Activated naive CD8-positive, alpha-beta T cell treated with anti-CD3 and anti-CD28 coated beads for 36 hours (primary cell): ENCODE measurements at regions not wholly inside any gene's neighbourhood (a gene's known extent, or its start where the extent isn't known, plus 50 kb on each side); places are given as distances from the start of the nearest gene placed in this dataset.

ENCODE experiments used
- DNase-seq: peaks from one replicate; pipeline ENCODE4 v3.0.0; 2021
- H3K27ac Mint-ChIP-seq: one replicate; pipeline ENCODE4 v1.8.0; 2022; ENCODE audit warnings: mild to moderate bottlenecking, moderate library complexity, mixed read lengths
- H3K27me3 Mint-ChIP-seq: one replicate; pipeline ENCODE4 v1.8.0; 2022; ENCODE audit warnings: mild to moderate bottlenecking, mixed read lengths
- H3K36me3 Mint-ChIP-seq: one replicate; pipeline ENCODE4 v1.8.0; 2021; ENCODE audit warnings: mild to moderate bottlenecking, mixed read lengths
- H3K4me1 Mint-ChIP-seq: one replicate; pipeline ENCODE4 v1.8.0; 2021; ENCODE audit warnings: mixed read lengths
- H3K4me3 Mint-ChIP-seq: one replicate; pipeline ENCODE4 v1.8.0; 2022; ENCODE audit warnings: mild to moderate bottlenecking, moderate library complexity, mixed read lengths
- H3K9me3 Mint-ChIP-seq: one replicate; pipeline ENCODE4 v1.8.0; 2022; ENCODE audit warnings: mixed read lengths

- peak; percentile 73 for DNase-seq
- Mint-ChIP-seq H3K27ac (peak overlapping the region; percentile 99), H3K9me3 (peaks cover 11% of the 10 kb centered on the region), H3K4me3 (peak overlapping the region; percentile 61), H3K36me3 (peaks cover 36% of the 10 kb centered on the region), H3K4me1 (peaks cover 34% of the 10 kb centered on the region), H3K27me3 (no peaks in the 10 kb centered on the region)
Observed at GRCh38 chr14:97456958-97457357, 659.8 kb downstream of the VRK1 start.

GRCh38 chr14:97457575-97458085 lies 660.4 kb downstream of the VRK1 start:
- Mint-ChIP-seq H3K9me3 (peaks cover 16% of the 10 kb centered on the region), H3K4me1 (peaks cover 34% of the 10 kb centered on the region), H3K27me3 (no peaks in the 10 kb centered on the region), H3K36me3 (peaks cover 43% of the 10 kb centered on the region), H3K27ac (peak overlapping the region; percentile 99), H3K4me3 (peak overlapping the region; percentile 85)
- DNase-seq = no peak

GRCh38 chr14:97458255-97458654 lies 661.1 kb downstream of the VRK1 start:
- peaks cover 37% of the 10 kb centered on the region for H3K4me1 Mint-ChIP-seq
- H3K27ac Mint-ChIP-seq = peak overlapping the region; percentile 99
- no peak for DNase-seq
- H3K4me3 Mint-ChIP-seq = peak overlapping the region; percentile 85
- peaks cover 21% of the 10 kb centered on the region for H3K9me3 Mint-ChIP-seq
- H3K27me3 Mint-ChIP-seq = no peaks in the 10 kb centered on the region
- peaks cover 48% of the 10 kb centered on the region for H3K36me3 Mint-ChIP-seq

- Mint-ChIP-seq H3K27me3 (no peaks in the 10 kb centered on the region), H3K36me3 (peaks cover 54% of the 10 kb centered on the region), H3K4me1 (peaks cover 38% of the 10 kb centered on the region), H3K9me3 (peaks cover 23% of the 10 kb centered on the region), H3K4me3 (peak overlapping the region; percentile 85), H3K27ac (peak overlapping the region; percentile 99)
- DNase-seq = peak; percentile 79
Observed at GRCh38 chr14:97458661-97459579, 661.7 kb downstream of the VRK1 start.

GRCh38 chr14:97462081-97462480 lies 664.9 kb downstream of the VRK1 start:
- no peak for DNase-seq
- H3K9me3 Mint-ChIP-seq = peaks cover 27% of the 10 kb centered on the region
- no peak overlapping the region for H3K27ac Mint-ChIP-seq
- peaks cover 67% of the 10 kb centered on the region for H3K36me3 Mint-ChIP-seq
- no peaks in the 10 kb centered on the region for H3K27me3 Mint-ChIP-seq
- H3K4me1 Mint-ChIP-seq = peaks cover 32% of the 10 kb centered on the region
- no peak overlapping the region for H3K4me3 Mint-ChIP-seq

- no peak for DNase-seq
- no peak overlapping the region for H3K4me3 Mint-ChIP-seq
- H3K4me1 Mint-ChIP-seq = peaks cover 4% of the 10 kb centered on the region
- no peaks in the 10 kb centered on the region for H3K27me3 Mint-ChIP-seq
- H3K9me3 Mint-ChIP-seq = peaks cover 7% of the 10 kb centered on the region
- H3K27ac Mint-ChIP-seq = no peak overlapping the region
- H3K36me3 Mint-ChIP-seq = peaks cover 72% of the 10 kb centered on the region
Observed at GRCh38 chr14:97468220-97468619, 671.0 kb downstream of the VRK1 start.

- no peak overlapping the region for H3K4me3 Mint-ChIP-seq
- no peaks in the 10 kb centered on the region for H3K27me3 Mint-ChIP-seq
- H3K9me3 Mint-ChIP-seq = no peaks in the 10 kb centered on the region
- no peak overlapping the region for H3K27ac Mint-ChIP-seq
- peaks cover 19% of the 10 kb centered on the region for H3K36me3 Mint-ChIP-seq
- H3K4me1 Mint-ChIP-seq = peaks cover 2% of the 10 kb centered on the region
- no peak for DNase-seq
Observed at GRCh38 chr14:97477353-97477752, 680.2 kb downstream of the VRK1 start.

- Mint-ChIP-seq H3K27me3 (no peaks in the 10 kb centered on the region), H3K4me1 (no peaks in the 10 kb centered on the region), H3K36me3 (peaks cover 1% of the 10 kb centered on the region), H3K27ac (no peak overlapping the region), H3K9me3 (no peaks in the 10 kb centered on the region), H3K4me3 (no peak overlapping the region)
- DNase-seq = no peak
Observed at GRCh38 chr14:97485201-97485600, 688.0 kb downstream of the VRK1 start.

GRCh38 chr14:97486601-97487120 lies 689.5 kb downstream of the VRK1 start:
- Mint-ChIP-seq H3K27ac (no peak overlapping the region), H3K27me3 (no peaks in the 10 kb centered on the region), H3K4me1 (no peaks in the 10 kb centered on the region), H3K4me3 (no peak overlapping the region), H3K36me3 (peaks cover 1% of the 10 kb centered on the region), H3K9me3 (no peaks in the 10 kb centered on the region)
- no peak for DNase-seq

- DNase-seq = no peak
- Mint-ChIP-seq H3K27ac (no peak overlapping the region), H3K9me3 (peaks cover 9% of the 10 kb centered on the region), H3K4me1 (no peaks in the 10 kb centered on the region), H3K27me3 (no peaks in the 10 kb centered on the region), H3K36me3 (peaks cover 12% of the 10 kb centered on the region), H3K4me3 (no peak overlapping the region)
Observed at GRCh38 chr14:97489750-97490149, 692.6 kb downstream of the VRK1 start.

- Mint-ChIP-seq H3K27ac (no peak overlapping the region), H3K27me3 (no peaks in the 10 kb centered on the region), H3K36me3 (peaks cover 12% of the 10 kb centered on the region), H3K4me3 (no peak overlapping the region), H3K4me1 (no peaks in the 10 kb centered on the region), H3K9me3 (peaks cover 9% of the 10 kb centered on the region)
- no peak for DNase-seq
Observed at GRCh38 chr14:97490521-97491070, 693.4 kb downstream of the VRK1 start.

- H3K27me3 Mint-ChIP-seq = no peaks in the 10 kb centered on the region
- H3K4me3 Mint-ChIP-seq = no peak overlapping the region
- H3K27ac Mint-ChIP-seq = no peak overlapping the region
- DNase-seq = no peak
- H3K9me3 Mint-ChIP-seq = peaks cover 9% of the 10 kb centered on the region
- peaks cover 12% of the 10 kb centered on the region for H3K36me3 Mint-ChIP-seq
- no peaks in the 10 kb centered on the region for H3K4me1 Mint-ChIP-seq
Observed at GRCh38 chr14:97491697-97492096, 694.5 kb downstream of the VRK1 start.

- no peak overlapping the region for H3K4me3 Mint-ChIP-seq
- no peaks in the 10 kb centered on the region for H3K9me3 Mint-ChIP-seq
- no peak for DNase-seq
- no peaks in the 10 kb centered on the region for H3K4me1 Mint-ChIP-seq
- no peak overlapping the region for H3K27ac Mint-ChIP-seq
- no peaks in the 10 kb centered on the region for H3K36me3 Mint-ChIP-seq
- H3K27me3 Mint-ChIP-seq = no peaks in the 10 kb centered on the region
Observed at GRCh38 chr14:97499790-97500481, 702.8 kb downstream of the VRK1 start.

GRCh38 chr14:97506626-97507025 lies 709.4 kb downstream of the VRK1 start:
- Mint-ChIP-seq H3K4me3 (no peak overlapping the region), H3K27ac (no peak overlapping the region), H3K36me3 (peaks cover 2% of the 10 kb centered on the region), H3K9me3 (peaks cover 23% of the 10 kb centered on the region), H3K4me1 (no peaks in the 10 kb centered on the region), H3K27me3 (no peaks in the 10 kb centered on the region)
- DNase-seq = no peak

- H3K9me3 Mint-ChIP-seq = peaks cover 7% of the 10 kb centered on the region
- H3K4me3 Mint-ChIP-seq = no peak overlapping the region
Observed at GRCh38 chr14:97513891-97514290, 716.7 kb downstream of the VRK1 start.

More at GRCh38 chr14:97513891-97514290, 716.7 kb downstream of the VRK1 start:
- Mint-ChIP-seq H3K4me1 (no peaks in the 10 kb centered on the region), H3K27me3 (no peaks in the 10 kb centered on the region), H3K27ac (no peak overlapping the region), H3K36me3 (no peaks in the 10 kb centered on the region)
- no peak for DNase-seq
